Loucy (cell line): ENCODE measurements at regions not wholly inside any gene's neighbourhood (a gene's known extent, or its start where the extent isn't known, plus 50 kb on each side); places are given as distances from the start of the nearest gene placed in this dataset.

Source experiments
- CTCF ChIP-seq: fragments of 200-600 bp; sonication (generic); conservative IDR thresholded peaks from 2 replicates; pipeline ENCODE4 v1.5.1; 2014; ENCODE audit warnings: mild to moderate bottlenecking, antibody characterized with exemption, low read length
- EZH2phosphoT487 ChIP-seq: fragments of 200-600 bp; IDR thresholded peaks from 2 replicates; pipeline ENCODE4 v1.6.1; 2018; ENCODE audit warnings: antibody characterized with exemption, mild to moderate bottlenecking, moderate library complexity, borderline replicate concordance

GRCh38 chr6:51562198-51562597, 525.2 kb downstream of the PKHD1 start:
- TF ChIP-seq CTCF (no peak), EZH2phosphoT487 (no peak)
